Bronchial epithelial cell (primary cell): ENCODE measurements at regions not wholly inside any gene's neighbourhood (a gene's known extent, or its start where the extent isn't known, plus 50 kb on each side); places are given as distances from the start of the nearest gene placed in this dataset.

Experiments used
- DNase-seq: peaks from one replicate; pipeline ENCODE4 v3.0.0-alpha.2; 2010; ENCODE audit warnings: low read depth
- FAIRE-seq: peaks from 2 replicates; lab custom pipeline; 2011; peaks lifted over from hg19 to GRCh38; lab: Jason Lieb, UNC
- H3K27me3 ChIP-seq: 2 replicates; pipeline ENCODE4 v1.5.1; 2011; ENCODE audit warnings: low read length; ENCODE audit not compliant: control insufficient read depth, insufficient read depth
- H3K36me3 ChIP-seq: 2 replicates; pipeline ENCODE4 v1.5.1; 2011; ENCODE audit warnings: low read length; ENCODE audit not compliant: control insufficient read depth, insufficient read depth
- H3K4me3 ChIP-seq: 2 replicates; pipeline ENCODE4 v1.5.1; 2011; ENCODE audit warnings: mild to moderate bottlenecking, low read depth, low read length, control low read depth
- TF ChIP-seq, protein P1 (sequence below): IDR thresholded peaks from 2 replicates; pipeline ENCODE4 v1.5.1; 2011; ENCODE audit warnings: mild to moderate bottlenecking, moderate library complexity, low read length, control low read depth, inconsistent platforms; ENCODE audit not compliant: insufficient read depth, severe bottlenecking

DNA sequence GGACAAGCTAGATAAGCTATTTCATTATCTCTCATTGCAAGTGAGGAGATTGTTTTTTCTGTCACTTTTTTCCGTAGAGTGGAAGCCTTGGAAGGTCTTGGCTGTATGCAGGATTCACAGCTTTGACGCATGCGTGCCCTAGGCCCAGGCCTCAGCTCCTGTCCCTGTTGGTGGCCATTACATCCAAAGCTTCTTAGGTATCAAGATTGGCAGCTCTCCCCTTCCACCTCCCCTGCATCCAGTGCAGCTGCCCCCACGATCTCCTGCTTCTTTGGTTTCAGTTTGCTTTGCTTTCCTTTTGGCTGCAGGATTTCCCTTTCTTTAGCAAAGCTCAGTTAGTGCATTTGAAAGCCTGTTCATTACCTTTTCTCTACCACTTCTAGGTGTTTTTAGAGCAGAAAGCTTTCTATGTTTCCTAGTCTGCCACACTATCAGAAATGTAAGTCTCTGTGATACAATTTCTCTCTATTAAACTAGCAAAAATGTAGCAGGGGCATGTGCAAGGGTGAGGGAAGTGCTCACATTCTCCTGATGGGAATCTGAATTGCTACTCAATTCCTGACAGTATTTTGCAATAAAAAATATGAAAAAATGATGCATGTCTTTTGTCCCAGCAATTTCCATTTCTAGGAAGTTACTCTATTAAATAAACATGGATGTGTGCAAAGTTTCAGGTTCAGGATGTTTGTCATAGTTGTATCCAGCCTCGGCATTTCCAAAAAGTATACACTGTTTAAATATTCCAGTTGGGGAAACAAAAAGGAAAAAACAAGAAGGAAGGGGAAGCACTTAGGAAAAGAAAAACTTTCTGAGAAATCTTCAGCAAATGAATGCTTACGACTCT, 91.2 kb downstream of the LIPG start:
- DNase-seq (no peak), FAIRE-seq (no peak)
- no peaks in the 10 kb centered on the region for H3K36me3 ChIP-seq
- no peak overlapping the region for H3K4me3 ChIP-seq
- no peaks in the 10 kb centered on the region for H3K27me3 ChIP-seq
- TF ChIP-seq, protein P1, sequence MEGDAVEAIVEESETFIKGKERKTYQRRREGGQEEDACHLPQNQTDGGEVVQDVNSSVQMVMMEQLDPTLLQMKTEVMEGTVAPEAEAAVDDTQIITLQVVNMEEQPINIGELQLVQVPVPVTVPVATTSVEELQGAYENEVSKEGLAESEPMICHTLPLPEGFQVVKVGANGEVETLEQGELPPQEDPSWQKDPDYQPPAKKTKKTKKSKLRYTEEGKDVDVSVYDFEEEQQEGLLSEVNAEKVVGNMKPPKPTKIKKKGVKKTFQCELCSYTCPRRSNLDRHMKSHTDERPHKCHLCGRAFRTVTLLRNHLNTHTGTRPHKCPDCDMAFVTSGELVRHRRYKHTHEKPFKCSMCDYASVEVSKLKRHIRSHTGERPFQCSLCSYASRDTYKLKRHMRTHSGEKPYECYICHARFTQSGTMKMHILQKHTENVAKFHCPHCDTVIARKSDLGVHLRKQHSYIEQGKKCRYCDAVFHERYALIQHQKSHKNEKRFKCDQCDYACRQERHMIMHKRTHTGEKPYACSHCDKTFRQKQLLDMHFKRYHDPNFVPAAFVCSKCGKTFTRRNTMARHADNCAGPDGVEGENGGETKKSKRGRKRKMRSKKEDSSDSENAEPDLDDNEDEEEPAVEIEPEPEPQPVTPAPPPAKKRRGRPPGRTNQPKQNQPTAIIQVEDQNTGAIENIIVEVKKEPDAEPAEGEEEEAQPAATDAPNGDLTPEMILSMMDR = no peak

DNA sequence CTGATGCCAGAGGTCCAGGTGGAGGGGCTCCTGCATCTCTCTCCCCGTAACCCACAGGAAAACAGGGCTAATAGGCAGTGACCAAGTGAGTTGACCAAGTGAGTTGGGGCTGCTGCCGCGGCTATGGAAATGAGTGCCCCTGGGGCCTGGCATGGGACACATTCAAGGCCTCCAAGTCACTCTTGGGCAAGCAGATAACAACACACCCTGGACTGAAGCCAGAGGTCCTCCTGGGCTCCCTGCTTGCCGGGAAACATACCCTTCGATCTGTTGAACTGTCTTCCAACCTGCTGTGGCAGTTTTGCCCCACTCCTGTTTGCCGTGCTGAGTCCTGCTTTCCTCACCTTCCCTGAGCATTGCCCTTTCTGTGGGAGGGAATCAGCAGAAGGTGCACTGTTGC, 89.2 kb downstream of the LIPG start:
- no peaks in the 10 kb centered on the region for H3K27me3 ChIP-seq
- H3K4me3 ChIP-seq = no peak overlapping the region
- TF ChIP-seq, protein P1 = no peak
- FAIRE-seq = no peak
- no peak for DNase-seq
- no peaks in the 10 kb centered on the region for H3K36me3 ChIP-seq

DNA sequence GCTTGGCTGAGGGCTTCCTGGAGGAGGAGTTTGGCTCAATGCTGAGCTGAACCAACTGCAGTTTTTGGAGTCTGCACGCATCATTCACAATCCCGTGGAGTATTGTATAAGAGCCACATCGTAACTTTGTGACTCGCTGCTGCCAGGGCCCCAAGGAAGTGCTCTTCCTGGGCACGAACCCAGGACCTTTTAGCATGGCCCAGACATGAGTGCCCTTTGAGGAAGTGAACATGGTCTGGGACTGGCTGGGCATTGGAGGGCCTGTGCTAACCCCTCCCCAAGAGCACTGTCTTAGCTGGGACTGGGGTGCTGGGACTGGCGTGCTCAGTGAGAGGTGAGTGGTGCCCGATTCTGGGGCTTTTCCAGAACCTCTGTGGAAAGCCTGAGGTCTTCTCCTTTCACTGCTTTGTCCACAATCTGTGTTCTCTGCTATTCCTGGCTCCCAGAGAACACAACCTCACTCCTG, 88.6 kb downstream of the LIPG start:
- DNase-seq = no peak
- Histone ChIP-seq H3K4me3 (no peak overlapping the region), H3K27me3 (no peaks in the 10 kb centered on the region), H3K36me3 (no peaks in the 10 kb centered on the region)
- TF ChIP-seq, protein P1 = no peak
- FAIRE-seq = peak; percentile 28

DNA sequence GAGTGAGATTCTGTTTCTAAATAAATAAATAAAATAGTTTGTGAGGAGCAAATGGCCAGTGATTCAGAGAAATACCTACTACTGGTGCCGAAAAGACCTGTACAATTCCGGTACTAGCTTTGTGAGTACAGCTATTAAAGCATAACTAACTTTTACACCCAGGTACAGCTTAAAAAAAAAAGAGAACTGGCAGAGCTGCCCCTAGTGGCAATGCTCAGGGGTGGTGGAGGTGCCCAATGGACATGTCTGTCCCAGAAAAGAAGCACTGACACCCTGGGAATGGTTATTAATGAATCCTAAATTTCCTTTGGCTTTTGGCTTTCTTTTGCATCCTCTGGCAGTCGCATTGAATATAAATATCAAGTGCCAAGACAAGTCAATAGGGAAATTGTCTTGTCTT, 87.0 kb downstream of the LIPG start:
- no peak overlapping the region for H3K4me3 ChIP-seq
- TF ChIP-seq, protein P1 = peak; percentile 42
- FAIRE-seq (no peak), DNase-seq (no peak)
- no peaks in the 10 kb centered on the region for H3K36me3 ChIP-seq
- no peaks in the 10 kb centered on the region for H3K27me3 ChIP-seq
